Activated CD4-positive, alpha-beta T cell treated with anti-CD3 and anti-CD28 coated beads, Interleukin-2, Interleukin-4, amounts not matched to agents 100 ng/mL and 50 ng/mL, durations not matched to agents 16 hours and 8 hours (primary cell): ENCODE measurements at regions not wholly inside any gene's neighbourhood (a gene's known extent, or its start where the extent isn't known, plus 50 kb on each side); places are given as distances from the start of the nearest gene placed in this dataset.
A peak's percentile ranks its signal among the peaks of the same experiment; 100 is the strongest.

ENCODE experiments used
- DNase-seq: peaks from one replicate; pipeline ENCODE4 v3.0.0-alpha.2; 2020; ENCODE audit warnings: low spot score

- DNase-seq = no peak
Measured at GRCh38 chr2:213202011-213202410, 50.6 kb upstream of the IKZF2 start.

- no peak for DNase-seq
Measured at GRCh38 chr2:213205944-213206343, 54.5 kb upstream of the IKZF2 start.

DNA sequence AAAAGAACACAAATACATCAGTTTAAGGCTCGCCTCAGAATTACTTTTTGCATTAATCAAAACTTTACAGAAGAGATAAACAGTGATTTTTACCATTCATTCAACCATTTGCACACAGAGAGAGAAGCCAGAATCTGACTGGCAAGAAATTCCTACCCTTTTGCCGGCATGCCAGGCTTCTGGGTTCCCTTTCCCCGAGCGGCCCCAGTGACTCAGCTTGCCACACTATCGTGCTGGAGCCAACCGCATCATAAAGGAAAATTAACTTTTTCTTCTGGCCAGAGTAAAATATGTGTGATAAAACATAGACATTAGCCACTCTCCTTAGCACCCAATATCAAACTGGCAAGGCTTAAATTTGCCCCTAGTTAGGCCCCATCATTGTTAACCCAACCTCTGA is 61.8 kb upstream of the IKZF2 start:
- DNase-seq = no peak

DNA sequence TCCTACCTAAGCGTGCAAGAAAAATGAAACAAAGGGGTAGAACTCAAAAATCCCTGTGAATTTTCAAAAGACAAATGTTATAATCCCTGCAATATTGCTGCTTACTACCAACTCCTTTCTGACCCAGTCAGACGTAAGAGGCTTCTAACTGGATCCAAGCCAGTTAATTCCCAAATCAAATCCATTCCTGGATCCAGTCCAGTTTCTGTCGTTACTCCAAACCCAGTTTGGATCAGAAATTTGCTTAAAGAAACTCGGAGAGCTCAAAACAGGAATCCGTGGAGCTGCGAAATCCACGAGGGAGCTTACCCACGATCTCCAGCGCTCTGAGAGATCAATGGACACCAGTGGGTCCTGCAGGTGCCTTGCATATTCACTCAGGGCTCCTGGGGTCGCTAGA is 62.8 kb upstream of the IKZF2 start:
- DNase-seq = no peak

DNA sequence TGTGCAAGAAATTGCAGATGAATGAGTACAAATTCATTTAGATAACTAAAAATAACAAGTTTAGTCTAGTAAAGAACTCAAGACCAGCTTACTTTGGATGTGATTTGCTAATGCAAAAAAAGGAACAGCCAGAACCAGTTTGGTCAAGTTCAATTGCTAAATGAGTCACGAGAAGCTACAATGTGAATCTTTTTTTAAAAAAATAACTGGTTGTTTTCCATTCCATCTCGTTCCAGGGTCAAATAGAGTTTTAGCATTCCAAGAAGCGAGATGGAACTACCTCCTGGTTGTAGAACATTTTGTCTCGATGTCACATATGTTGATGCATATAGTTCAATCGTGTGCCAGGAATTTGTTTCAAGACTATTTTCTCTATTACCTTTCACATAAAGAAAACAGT is 65.0 kb upstream of the IKZF2 start:
- no peak for DNase-seq

GRCh38 chr2:213219816-213220215 is 64.4 kb upstream of the SPAG16 start:
- no peak for DNase-seq

GRCh38 chr2:213220967-213221603 is 63.2 kb upstream of the SPAG16 start:
- no peak for DNase-seq

GRCh38 chr2:213221957-213222356 is 62.3 kb upstream of the SPAG16 start:
- DNase-seq = no peak

GRCh38 chr2:213224366-213224765 is 59.9 kb upstream of the SPAG16 start:
- no peak for DNase-seq

- DNase-seq = no peak
Measured at GRCh38 chr2:213225866-213226265, 58.4 kb upstream of the SPAG16 start.

DNA sequence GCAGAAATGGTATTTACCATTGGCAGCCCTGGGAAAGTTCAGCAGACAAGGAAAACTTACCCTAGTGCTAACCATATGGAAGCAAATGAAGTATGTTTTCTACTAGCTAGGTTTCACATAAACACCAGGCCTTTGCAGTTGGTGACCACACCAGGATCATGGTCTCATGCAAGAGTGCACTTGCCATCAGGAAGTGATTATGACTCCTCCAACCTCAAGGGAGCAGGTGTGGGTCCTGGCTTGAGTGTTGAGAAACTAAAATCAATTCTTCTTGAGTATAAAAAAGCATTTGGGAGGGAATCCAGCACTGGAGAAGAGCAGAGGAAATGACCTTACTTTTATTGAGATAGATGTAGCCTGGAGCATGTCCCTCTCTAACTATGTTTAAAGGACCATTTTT is 56.8 kb upstream of the SPAG16 start:
- peak; percentile 3 for DNase-seq

GRCh38 chr2:213228638-213229037 is 55.6 kb upstream of the SPAG16 start:
- no peak for DNase-seq

GRCh38 chr2:213229814-213230213 is 54.5 kb upstream of the SPAG16 start:
- no peak for DNase-seq

DNA sequence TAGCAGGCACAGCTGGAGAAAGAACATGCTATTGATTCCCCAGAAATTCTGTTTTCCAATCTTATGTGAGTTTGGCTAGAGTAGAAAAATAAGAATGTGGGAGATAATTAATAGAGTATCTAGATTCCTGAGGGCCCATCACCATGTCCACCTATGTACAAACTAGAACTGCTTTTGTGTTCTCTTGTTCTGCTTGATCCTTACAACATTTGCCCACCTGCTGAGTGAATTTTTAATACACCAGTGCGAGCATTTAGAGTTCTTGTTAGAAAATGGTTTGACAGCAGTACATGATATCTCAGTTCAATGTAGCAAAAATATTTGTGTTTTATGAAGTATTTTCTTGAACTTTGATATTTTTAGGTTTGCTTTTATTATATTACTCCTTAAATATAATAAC is 52.3 kb upstream of the SPAG16 start:
- no peak for DNase-seq

DNA sequence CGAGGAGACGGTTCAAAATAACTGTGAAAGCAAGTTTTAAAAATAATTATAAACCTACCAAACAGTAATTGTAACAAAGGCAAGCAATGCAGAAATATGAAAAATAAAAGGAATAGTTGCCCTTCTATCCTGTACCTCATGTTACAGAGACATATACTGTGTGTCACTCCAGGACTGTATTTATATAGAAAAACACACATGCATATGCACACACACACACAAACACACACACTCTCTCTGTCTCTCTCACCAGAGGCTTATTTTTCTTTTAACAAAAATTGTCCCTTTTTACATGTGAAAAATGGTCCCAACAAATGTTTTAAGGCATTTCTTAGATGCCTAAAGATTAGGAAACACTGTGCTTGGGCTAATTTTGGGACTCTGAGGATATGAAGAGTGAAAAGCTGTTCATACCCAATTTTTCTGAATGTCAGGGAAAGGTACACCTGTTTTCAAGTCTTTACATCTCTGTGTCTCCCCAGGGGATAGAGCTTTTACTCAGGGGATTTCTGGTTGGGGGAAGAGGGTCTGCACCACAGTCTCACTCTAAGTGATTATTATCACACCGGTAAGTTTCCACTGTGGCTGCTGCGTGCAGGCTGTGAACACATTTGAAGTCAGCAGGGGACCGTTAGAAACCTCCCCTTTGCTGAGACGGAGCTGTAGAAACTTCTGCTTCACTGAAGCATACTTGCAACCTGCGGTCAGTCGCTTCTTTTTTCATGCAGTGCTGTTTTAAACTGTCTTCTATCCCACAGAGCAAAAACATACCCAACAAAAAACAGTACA is 51.4 kb upstream of the SPAG16 start:
- DNase-seq = peak; percentile 41

GRCh38 chr2:213233438-213234330 is 50.6 kb upstream of the SPAG16 start:
- DNase-seq = no peak
